Breast epithelium (tissue), 4 donors: ENCODE measurements at regions not wholly inside any gene's neighbourhood (a gene's known extent, or its start where the extent isn't known, plus 50 kb on each side); places are given as distances from the start of the nearest gene placed in this dataset.

ENCODE experiments used
- DNase-seq, 2 donors: peaks; one replicate each; pipeline ENCODE4 v3.0.0-alpha.2; 2019; ENCODE audit warnings: low spot score in 2 of 2
- H3K27ac ChIP-seq, 2 donors: fragments of 200-600 bp; sonication (generic) in 1 of 2; one replicate each; pipeline ENCODE4 v1.5.1; 2016 to 2019; ENCODE audit warnings: mild to moderate bottlenecking in 1 of 2
- H3K27me3 ChIP-seq, 2 donors: fragments of 200-600 bp; sonication (generic) in 1 of 2; one replicate each; pipeline versions ENCODE4 v1.5.1 to v1.6.0; 2017 to 2019; ENCODE audit warnings: control low read depth in 1 of 2, mild to moderate bottlenecking in 1 of 2
- H3K36me3 ChIP-seq: fragments of 200-600 bp; one replicate; pipeline ENCODE4 v1.5.1; 2019
- H3K4me1 ChIP-seq, 2 donors: fragments of 200-600 bp; sonication (generic); one replicate each; pipeline ENCODE4 v1.5.1; 2016 to 2019; ENCODE audit warnings: control low read depth in 1 of 2
- H3K4me3 ChIP-seq, 3 donors: fragments of 200-600 bp; sonication (generic); 1 replicate in 2 of 3; 2 replicates in 1 of 3; pipeline ENCODE4 v1.5.1; 2016 to 2019; ENCODE audit warnings: mild to moderate bottlenecking in 3 of 3, moderate library complexity in 2 of 3
- H3K9me3 ChIP-seq, 2 donors: fragments of 200-600 bp; sonication (generic) in 1 of 2; one replicate each; pipeline ENCODE4 v1.5.1; 2016 to 2019; ENCODE audit warnings: control low read depth in 1 of 2
- CTCF ChIP-seq, 3 donors: fragments of 450-650 bp; IDR thresholded peaks; one replicate each; pipeline ENCODE4 v1.5.1; 2016 to 2017; ENCODE audit warnings: antibody characterized with exemption in 3 of 3, mild to moderate bottlenecking in 3 of 3, moderate library complexity in 3 of 3
- POLR2A ChIP-seq: fragments of 450-650 bp; IDR thresholded peaks from one replicate; pipeline ENCODE4 v1.6.1; 2016; ENCODE audit warnings: antibody characterized with exemption, mild to moderate bottlenecking, moderate library complexity
- POLR2AphosphoS5 ChIP-seq, 3 donors: sonication (generic); formaldehyde crosslinking; IDR thresholded peaks; one replicate each; pipeline ENCODE4 v1.6.1; 2017; ENCODE audit warnings: antibody characterized with exemption in 3 of 3
- intact Hi-C: fragments of 100-400 bp; cut with DNase I; formaldehyde crosslinking; loops from one replicate; pipeline ENCODE4 v1.15.1; 2023; ENCODE audit warnings: low total_unique reads

DNA sequence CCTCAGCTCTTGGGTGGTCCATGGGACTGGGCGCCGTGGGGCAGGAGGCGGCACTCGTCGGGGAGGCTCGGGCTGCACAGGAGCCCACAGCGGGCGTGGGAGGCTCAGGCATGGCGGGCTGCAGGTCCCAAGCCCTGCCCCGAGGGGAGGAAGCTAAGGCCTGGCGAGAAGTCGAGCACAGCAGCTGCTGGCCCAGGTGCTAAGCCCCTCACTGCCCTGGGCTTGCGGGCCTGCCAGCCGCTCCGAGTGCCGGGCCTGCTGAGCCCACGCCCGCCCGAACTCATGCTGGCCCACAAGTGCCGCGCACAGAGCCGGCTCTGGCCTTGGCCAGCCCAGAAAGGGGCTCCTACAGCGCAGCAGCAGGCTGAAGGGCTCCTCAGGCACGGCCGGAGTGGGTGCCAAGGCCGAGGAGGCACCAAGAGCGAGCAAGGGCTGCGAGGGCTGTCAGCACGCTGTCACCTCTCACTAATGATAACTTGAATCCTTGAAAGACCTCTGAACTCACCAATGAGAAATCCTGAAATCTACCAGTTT lies 1506.8 kb upstream of the WWC1 start:
- H3K27me3 ChIP-seq: no peaks in the 10 kb centered on the region
- no peak for DNase-seq
- TF ChIP-seq POLR2AphosphoS5 (IDR thresholded peaks at IDR 0.05) (no peak), CTCF (IDR thresholded peaks at IDR 0.05) (no peak)
- no peaks in the 10 kb centered on the region for H3K4me1 ChIP-seq
- intact Hi-C loops: no loop called here
- no peaks in the 10 kb centered on the region for H3K9me3 ChIP-seq
- no peak overlapping the region for H3K4me3 ChIP-seq
- H3K27ac ChIP-seq: no peak overlapping the region
- no peaks in the 10 kb centered on the region for H3K36me3 ChIP-seq

DNA sequence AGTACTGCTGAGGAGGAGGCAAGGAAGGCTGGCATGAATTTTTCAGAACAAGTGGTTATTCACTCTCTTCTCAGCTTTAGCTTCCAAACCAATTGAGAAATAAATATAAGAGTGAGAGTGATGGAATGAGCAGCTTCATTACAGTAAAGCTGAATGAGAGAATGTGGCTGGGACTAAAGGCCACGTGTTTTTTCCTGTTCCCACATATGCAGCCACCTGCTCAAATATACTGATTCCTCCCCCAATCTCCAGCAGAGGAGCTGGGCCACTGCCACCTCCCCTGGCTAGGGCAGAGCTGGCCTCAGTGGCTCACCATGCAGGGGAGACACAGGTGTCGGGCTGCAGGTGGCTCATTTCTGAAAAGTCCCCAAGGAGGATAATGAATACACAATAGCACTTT lies 1505.3 kb upstream of the WWC1 start:
- intact Hi-C loops: no loop called here

DNA sequence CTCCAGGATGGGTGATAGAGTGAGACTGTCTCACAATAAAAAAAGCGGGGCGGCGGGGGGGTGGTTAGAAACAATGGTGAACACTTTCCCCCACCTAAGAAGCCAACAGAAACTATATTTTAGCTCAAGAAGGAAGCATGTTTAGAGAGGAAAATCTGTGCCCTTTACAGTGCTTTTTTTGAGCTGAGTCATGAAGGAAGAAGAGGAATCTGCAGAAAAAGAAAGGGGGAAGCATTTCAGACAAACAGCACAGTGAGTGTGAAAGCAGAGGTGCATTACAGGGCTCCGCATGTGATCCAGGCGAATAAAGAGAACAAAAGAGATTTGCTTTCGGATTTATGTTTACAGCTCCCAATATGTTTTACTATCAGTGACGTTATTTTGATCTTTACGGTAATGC lies 1504.6 kb upstream of the WWC1 start:
- no peak for DNase-seq
- Histone ChIP-seq H3K27ac (no peak overlapping the region), H3K4me1 (no peaks in the 10 kb centered on the region), H3K4me3 (no peak overlapping the region), H3K9me3 (no peaks in the 10 kb centered on the region), H3K27me3 (no peaks in the 10 kb centered on the region), H3K36me3 (no peaks in the 10 kb centered on the region)
- intact Hi-C loops: no loop called here
- TF ChIP-seq CTCF (IDR thresholded peaks at IDR 0.05) (no peak), POLR2AphosphoS5 (IDR thresholded peaks at IDR 0.05) (no peak)

More for the DNA sequence above, 1505.3 kb upstream of the WWC1 start:
- Histone ChIP-seq H3K27ac (no peak overlapping the region), H3K36me3 (no peaks in the 10 kb centered on the region), H3K4me1 (no peaks in the 10 kb centered on the region), H3K4me3 (no peak overlapping the region), H3K9me3 (no peaks in the 10 kb centered on the region), H3K27me3 (no peaks in the 10 kb centered on the region)
- no peak for DNase-seq
- TF ChIP-seq CTCF (IDR thresholded peaks at IDR 0.05) (no peak), POLR2A (no peak), POLR2AphosphoS5 (IDR thresholded peaks at IDR 0.05) (no peak)

DNA sequence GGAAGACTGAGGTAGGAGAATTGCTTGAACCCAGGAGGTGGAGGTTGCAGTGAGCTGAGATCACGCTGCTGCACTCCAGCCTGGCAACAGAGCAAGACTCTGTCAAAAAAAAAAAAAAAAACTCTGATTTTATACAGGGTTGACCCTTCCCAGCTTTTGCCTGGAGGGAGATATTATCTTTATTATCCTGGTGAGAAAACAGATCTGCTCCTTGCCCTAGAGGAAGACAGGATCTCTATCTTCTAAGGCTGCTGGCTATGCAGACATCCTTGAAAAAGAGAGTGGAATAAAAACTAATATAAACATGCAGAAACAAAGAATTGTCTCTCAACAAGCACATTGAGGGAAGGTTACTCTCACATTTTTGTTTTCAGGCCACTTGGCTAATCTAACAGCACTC lies 1503.4 kb upstream of the WWC1 start:
- TF ChIP-seq POLR2AphosphoS5 (IDR thresholded peaks at IDR 0.05) (no peak), POLR2A (no peak), CTCF (IDR thresholded peaks at IDR 0.05) (no peak)
- Histone ChIP-seq H3K27me3 (no peaks in the 10 kb centered on the region), H3K27ac (no peak overlapping the region), H3K4me1 (no peaks in the 10 kb centered on the region), H3K9me3 (no peaks in the 10 kb centered on the region), H3K4me3 (no peak overlapping the region), H3K36me3 (no peaks in the 10 kb centered on the region)
- intact Hi-C loops: no loop called here
- DNase-seq: no peak

GRCh38 chr5:166795756-166796155 lies 1495.7 kb upstream of the WWC1 start:
- Histone ChIP-seq H3K36me3 (no peaks in the 10 kb centered on the region), H3K4me3 (no peak overlapping the region), H3K4me1 (no peaks in the 10 kb centered on the region), H3K27me3 (no peaks in the 10 kb centered on the region), H3K27ac (no peak overlapping the region), H3K9me3 (no peaks in the 10 kb centered on the region)
- TF ChIP-seq POLR2AphosphoS5 (IDR thresholded peaks at IDR 0.05): no peak
- TF ChIP-seq POLR2A: no peak
- no peak for TF ChIP-seq CTCF (IDR thresholded peaks at IDR 0.05)
- DNase-seq: no peak
- intact Hi-C loops: no loop called here
